ENCODE measurements at regions not wholly inside any gene's neighbourhood (a gene's known extent, or its start where the extent isn't known, plus 50 kb on each side); places are given as distances from the start of the nearest gene placed in this dataset.
"Not testable (repeated sequence)": the region's sequence is repeated elsewhere in the genome, so short reads cannot be mapped to it uniquely, and the experiment has no call there.

DNA sequence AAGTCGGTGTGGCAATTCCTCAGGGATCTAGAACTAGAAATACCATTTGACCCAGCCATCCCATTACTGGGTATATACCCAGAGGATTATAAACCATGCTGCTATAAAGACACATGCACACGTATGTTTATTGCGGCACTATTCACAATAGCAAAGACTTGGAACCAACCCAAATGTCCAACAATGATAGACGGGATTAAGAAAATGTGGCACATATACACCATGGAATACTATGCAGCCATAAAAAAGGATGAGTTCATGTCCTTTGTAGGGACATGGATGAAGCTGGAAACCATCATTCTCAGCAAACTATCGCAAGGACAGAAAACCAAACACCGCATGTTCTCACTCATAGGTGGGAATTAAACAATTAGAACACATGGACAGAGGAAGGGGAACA lies 80.6 kb upstream of the ST3GAL5 start:
- H3K9me3 ChIP-seq; H3K4me3 ChIP-seq; H3K27ac ChIP-seq; H3K27me3 ChIP-seq; H3K4me1 ChIP-seq; DNase-seq; intact Hi-C loops (cut with DNase I); ATAC-seq; H3K36me3 ChIP-seq: not testable (repeated sequence)

DNA sequence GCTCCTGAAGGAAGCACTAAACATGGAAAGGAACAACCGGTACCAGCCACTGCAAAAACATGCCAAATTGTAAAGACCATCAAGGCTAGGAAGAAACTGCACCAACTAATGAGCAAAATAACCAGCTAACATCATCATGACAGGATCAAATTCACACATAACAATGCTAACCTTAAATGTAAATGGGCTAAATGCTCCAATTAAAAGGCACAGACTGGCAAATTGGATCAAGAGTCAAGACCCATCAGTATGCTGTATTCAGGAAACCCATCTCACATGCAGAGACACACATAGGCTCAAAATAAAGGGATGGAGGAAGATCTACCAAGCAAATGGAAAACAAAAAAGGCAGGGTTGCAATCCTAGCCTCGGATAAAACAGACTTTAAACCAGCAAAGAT lies 77.0 kb upstream of the ST3GAL5 start:
- H3K9me3 ChIP-seq; H3K27ac ChIP-seq; H3K36me3 ChIP-seq; H3K4me1 ChIP-seq; intact Hi-C loops (cut with DNase I); ATAC-seq; H3K27me3 ChIP-seq; H3K4me3 ChIP-seq; DNase-seq: not testable (repeated sequence)

DNA sequence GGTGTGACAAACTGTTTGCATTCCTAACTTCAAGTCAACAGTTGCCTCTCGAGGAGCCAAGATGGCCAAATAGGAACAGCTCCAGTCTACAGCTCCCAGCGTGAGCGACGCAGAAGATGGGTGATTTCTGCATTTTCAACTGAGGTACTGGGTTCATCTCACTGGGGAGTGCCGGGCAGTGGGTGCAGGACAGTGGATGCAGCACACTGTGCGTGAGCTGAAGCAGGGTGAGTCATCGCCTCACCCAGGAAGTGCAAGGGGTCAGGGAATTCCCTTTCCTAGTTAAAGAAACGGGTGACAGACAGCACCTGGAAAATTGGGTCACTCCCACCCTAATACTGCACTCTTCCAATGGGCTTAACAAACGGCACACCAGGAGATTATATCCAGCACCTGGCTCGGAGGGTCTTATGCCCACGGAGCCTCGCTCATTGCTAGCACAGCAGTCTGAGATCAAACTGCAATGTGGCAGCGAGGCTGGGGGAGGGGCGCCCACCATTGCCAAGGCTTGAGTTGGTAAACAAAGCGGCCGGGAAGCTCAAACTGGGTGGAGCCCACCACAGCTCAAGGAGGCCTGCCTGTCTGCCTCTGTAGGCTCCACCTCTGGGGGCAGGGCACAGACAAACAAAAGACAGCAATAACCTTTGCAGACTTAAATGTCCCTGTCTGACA lies 75.1 kb upstream of the ST3GAL5 start:
- DNase-seq; intact Hi-C loops (cut with DNase I): not testable (repeated sequence)

DNA sequence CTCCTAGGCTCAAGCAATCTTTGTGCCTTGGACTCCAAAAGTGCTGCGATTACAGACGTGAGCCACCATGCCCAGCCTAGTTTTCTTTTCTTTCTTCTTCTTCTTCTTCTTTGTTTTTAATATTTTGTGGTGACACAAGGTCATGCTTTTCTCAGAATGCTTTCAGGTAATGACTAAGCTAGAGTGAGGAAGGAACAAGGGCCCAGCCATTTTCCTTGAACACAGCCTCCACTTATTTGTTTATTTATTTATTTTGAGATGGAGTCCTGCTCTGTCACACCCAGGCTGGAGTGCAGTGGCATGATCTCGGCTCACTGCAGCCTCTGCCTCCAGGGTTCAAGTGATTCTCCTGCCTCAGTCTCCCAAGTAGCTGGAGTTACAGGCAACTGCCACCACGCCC lies 74.3 kb upstream of the ST3GAL5 start:
- intact Hi-C loops (cut with DNase I), result no loop called here
- Histone ChIP-seq H3K27me3 (no peaks in the 10 kb centered on the region), H3K27ac (no peak overlapping the region), H3K4me3 (no peak overlapping the region), H3K9me3 (peaks cover 0 to 10% of the 10 kb centered on the region in 2 donors), H3K4me1 (no peaks in the 10 kb centered on the region), H3K36me3 (no peaks in the 10 kb centered on the region)
- ATAC-seq (no peak), DNase-seq (no peak)
- TF ChIP-seq, protein P1, sequence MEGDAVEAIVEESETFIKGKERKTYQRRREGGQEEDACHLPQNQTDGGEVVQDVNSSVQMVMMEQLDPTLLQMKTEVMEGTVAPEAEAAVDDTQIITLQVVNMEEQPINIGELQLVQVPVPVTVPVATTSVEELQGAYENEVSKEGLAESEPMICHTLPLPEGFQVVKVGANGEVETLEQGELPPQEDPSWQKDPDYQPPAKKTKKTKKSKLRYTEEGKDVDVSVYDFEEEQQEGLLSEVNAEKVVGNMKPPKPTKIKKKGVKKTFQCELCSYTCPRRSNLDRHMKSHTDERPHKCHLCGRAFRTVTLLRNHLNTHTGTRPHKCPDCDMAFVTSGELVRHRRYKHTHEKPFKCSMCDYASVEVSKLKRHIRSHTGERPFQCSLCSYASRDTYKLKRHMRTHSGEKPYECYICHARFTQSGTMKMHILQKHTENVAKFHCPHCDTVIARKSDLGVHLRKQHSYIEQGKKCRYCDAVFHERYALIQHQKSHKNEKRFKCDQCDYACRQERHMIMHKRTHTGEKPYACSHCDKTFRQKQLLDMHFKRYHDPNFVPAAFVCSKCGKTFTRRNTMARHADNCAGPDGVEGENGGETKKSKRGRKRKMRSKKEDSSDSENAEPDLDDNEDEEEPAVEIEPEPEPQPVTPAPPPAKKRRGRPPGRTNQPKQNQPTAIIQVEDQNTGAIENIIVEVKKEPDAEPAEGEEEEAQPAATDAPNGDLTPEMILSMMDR (IDR thresholded peaks at IDR 0.05), result no peak

More for the DNA sequence above, 75.1 kb upstream of the ST3GAL5 start:
- H3K4me3 ChIP-seq, ATAC-seq, H3K36me3 ChIP-seq, H3K9me3 ChIP-seq, H3K27me3 ChIP-seq, H3K27ac ChIP-seq, H3K4me1 ChIP-seq: not testable (repeated sequence)

DNA sequence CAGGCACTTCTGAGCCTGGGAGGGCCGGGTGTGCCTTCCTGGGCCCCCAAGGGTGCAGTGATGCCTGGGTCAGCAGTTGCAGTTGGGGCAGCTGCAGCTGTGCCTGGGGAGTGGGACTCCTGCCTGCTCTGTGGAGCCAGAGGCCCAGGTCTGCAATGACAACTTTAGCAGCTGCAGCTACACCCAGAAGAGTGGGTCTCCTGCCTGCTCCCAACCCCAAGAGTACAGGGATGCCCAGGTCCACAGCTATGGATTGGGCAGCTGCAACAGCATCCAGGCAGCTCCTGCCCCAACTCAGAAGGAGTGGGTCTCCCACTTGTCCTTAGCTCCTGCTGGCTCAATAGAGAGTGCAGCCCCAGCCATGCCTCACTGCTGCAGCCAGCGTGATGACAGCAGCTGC lies 73.0 kb upstream of the ST3GAL5 start:
- H3K27ac ChIP-seq, result no peak overlapping the region
- H3K4me3 ChIP-seq, result no peak overlapping the region
- no peak for ATAC-seq
- no peaks in the 10 kb centered on the region for H3K36me3 ChIP-seq
- no peaks in the 10 kb centered on the region for H3K27me3 ChIP-seq
- no peak for DNase-seq
- no peaks in the 10 kb centered on the region for H3K4me1 ChIP-seq
- H3K9me3 ChIP-seq, result peaks cover 0 to 10% of the 10 kb centered on the region in 2 donors
- TF ChIP-seq, protein P1 (IDR thresholded peaks at IDR 0.05), result no peak
- intact Hi-C loops (cut with DNase I), result no loop called here

DNA sequence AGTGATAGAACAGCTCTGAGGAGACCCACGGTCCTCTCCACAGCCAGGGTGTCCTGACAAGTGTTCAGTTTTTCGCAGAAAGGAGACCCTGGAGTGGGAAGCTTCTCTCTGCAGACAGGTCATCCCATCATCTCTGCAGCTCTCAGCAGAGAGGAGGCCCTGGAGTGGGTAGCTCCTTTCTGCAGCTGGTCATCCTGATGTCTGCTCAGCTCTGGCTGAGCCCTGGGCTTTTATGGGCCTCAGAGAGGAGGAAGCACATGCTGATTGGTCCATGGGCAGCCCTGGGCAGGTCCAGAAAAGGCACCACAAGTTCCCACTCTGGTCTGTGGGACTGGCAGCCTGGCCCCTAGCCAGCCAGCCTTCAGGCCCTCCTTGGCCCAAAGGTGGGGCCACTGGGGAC lies 72.3 kb upstream of the ST3GAL5 start:
- no peak overlapping the region for H3K4me3 ChIP-seq

More for the DNA sequence above, 72.3 kb upstream of the ST3GAL5 start:
- Histone ChIP-seq H3K27me3 (no peaks in the 10 kb centered on the region), H3K36me3 (no peaks in the 10 kb centered on the region), H3K27ac (no peak overlapping the region), H3K9me3 (peaks cover 0 to 10% of the 10 kb centered on the region in 2 donors), H3K4me1 (no peaks in the 10 kb centered on the region)
- ATAC-seq, result no peak
- TF ChIP-seq, protein P1 (IDR thresholded peaks at IDR 0.05), result no peak
- intact Hi-C loops (cut with DNase I), result no loop called here
- no peak for DNase-seq
